Stimulated activated CD4-positive, alpha-beta T cell treated with anti-CD3 and anti-CD28 coated beads, Interleukin-12 subunit alpha, Interleukin-12 subunit beta, amount 100 ng/mL, for 48 hours (primary cell): ENCODE measurements at regions not wholly inside any gene's neighbourhood (a gene's known extent, or its start where the extent isn't known, plus 50 kb on each side); places are given as distances from the start of the nearest gene placed in this dataset.

Experiments
- DNase-seq, 3 donors: peaks; one replicate each; pipeline ENCODE4 v3.0.0-alpha.2; 2020; ENCODE audit warnings: low read depth in 2 of 3, low spot score in 1 of 3

DNA sequence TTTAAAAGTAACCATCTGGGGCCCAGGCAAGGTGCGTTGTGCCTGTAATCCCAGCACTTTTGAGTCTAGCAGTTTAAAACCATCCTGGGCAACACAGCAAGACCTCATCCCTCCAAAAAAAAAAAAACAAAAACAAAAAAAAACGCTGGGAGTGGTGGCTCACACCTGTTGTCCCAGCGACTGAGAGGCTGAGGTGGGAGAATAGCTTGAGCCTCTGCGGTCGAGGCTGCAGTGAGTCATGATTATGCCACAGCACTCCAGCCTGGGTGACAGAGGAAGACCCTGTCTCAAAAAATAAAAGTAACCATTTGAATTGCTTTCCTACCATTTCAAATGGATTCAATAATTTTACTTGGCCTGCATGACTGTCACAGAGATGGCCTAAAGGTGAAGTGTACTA lies 186.5 kb upstream of the ATP2B1 start:
- DNase-seq, result no peak

DNA sequence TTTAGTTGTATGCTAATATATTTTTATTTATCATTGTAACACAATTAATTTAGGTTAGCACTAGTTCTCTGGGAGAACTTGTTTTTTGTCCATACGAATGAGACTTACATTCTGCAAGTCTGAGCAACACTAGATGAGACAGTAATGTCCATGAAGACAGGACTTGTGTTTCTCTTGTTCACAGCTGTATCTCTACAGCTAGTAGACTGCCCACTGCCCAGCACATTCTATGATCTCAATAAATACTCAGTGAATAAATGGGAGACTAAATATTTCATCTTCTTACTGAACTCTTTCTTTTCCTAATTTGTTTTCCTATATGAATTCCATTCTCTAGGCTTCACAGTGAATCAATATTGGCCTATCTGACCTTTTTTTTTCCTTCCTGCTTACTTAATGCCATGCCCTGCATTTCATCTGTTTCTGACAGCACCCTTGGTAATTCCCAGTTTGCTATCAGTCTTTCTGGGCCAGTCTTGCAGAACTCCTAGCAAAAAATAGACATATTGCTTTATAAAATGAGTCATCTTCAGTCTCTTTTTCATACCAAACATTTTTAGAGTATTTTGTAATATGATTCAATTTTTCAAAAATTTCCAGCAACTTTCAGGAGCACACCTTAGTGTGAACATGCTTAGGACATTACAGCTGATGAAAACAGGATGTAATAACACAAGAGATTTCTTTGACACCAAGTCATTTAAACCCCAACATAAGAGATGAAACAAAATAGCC lies 185.5 kb upstream of the ATP2B1 start:
- no peak for DNase-seq

DNA sequence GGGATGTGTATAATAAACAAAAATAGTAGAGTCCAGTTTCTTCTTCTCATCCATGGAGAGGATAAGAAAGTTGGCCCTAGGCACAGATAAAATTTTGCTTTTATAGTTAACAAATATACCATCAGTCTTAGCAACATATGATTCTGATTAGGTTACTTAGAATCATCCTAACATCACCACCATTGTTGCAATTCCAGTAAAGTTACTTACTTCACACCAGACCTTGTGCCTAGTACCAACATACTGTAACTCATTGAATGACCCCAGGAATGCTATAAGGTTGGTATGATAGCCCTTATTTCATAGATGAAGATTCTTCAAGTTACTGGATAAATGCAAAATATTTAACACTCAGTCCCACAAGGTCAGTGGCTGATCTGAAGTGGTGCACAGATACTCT lies 183.8 kb upstream of the ATP2B1 start:
- DNase-seq, result no peak

DNA sequence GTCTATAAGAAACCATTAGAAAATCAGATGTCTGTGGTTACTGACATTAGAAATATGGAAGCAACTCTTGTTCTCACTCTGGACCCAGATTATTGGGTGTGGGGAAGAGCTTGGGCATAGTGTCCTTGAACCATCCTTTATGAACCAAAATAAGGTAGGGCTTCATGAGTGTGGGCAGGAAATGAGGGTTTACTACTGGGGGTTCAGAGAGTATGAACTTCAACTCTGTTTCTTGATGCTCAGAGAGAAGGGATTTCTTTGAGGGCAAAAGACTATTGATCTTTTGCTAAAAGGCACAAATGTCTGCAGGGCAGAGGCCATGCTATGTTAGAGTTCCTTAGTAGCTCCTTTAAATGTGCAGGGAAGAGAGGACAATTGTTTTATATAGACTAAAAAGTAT lies 183.3 kb upstream of the ATP2B1 start:
- DNase-seq, result no peak

DNA sequence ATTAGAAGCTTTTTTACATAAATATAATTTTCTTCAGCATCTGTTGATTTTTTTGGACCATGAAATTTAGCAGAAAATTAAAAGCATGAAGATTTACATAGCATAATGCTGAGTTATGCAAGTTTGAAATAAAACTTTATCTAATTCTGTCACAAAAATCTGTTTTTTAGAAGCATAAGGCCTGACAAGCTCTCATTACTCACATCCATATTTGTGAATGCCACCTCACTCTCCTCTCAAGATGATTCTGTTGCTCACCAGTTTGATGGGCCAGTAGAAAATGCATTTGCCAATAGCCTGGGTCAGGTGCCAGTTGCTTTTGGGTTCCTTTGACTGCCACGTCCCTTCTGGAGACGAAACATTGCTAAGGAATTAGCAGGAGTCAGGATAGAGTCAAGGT lies 181.5 kb upstream of the ATP2B1 start:
- no peak for DNase-seq

DNA sequence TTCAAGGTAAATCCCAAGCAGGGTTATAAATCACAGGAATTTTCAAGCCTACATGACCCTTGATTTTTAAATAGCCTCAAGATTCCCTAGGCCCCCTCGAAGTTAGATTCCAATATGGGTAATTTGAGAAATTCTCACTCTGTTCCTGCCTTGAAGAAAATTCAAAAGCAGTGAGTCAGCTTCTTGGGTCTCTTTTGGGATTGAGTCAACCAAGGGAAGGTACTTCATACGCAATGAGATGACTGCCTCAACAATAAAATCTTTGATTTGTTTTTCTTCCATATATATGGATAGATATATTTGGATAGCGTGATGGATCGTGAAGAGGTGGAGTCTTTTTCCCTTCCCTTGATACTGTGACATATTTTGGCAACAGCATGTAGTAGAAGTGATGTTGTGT lies 180.4 kb upstream of the ATP2B1 start:
- DNase-seq, result no peak

DNA sequence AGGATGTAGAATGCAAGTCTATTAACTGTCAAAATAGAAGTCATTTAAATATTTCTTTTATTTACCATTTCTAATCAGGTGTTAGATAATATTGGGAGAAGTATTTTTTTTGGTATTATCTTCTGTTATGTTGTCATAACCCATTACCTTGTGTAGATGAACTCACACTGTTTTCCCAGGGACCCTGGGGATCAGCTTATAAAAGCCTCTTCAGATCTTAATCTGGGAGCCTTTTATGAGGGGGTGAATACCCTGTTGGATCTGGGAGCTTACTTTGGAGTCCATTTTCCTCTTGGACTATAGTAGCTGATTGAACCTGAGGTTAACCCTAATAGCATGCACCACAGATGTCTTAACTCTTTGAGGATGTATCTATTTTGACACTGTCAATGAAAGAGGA lies 176.3 kb upstream of the ATP2B1 start:
- DNase-seq, result no peak

DNA sequence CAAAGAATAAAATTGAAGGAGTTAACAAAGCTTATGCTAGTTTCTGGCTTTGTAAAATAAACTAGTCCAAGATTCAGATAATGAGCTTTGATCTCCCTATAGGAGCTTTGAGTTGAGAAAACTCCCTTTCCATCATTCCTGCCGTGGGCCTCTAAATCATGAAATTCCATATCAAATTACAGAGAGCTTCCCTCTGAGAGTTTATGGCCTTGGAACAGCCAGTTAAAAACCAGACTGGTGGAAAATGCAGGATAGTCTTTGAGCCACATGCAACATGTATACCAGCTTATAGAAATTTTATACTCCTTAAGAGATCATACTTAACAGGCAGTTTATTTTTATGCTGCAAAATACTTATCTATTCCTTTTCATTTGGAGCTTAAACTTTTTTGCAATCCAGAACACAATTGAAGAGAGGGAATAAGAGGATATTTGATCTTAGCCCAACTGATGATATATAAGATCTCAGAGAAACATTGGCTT lies 175.8 kb upstream of the ATP2B1 start:
- DNase-seq, result no peak

DNA sequence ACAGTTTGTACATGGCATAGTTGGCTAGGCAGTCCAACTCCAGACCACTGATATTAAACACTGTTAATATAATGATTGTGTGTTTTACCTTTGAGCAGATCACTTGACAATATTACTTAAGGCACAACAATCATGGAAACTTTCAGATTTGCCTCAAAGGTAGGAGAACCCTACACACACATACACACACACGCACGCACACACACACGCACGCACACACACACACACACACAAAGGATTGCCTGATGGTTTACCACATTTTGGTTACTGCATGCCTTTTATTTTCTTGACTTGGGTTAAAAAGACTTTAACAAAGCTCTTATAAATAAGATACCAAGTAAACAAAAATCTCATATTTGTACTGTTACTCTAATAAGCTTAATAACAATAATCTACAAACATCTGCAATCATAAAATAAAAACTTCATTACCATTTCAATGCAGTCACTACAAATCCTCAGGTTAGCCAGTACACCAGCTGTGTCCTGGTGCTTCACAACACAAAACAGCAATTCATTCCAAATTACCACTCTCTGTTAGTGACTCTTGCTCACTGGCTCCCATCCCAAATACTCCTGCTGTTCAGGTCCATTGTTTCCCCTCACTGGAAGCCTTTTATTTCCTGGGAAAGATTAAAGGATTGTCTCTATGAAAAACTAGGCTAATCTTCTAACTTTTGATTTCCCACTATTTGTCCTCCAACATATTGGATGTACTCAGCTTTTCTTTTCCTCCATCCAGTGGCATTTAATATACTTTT lies 175.2 kb upstream of the ATP2B1 start:
- no peak for DNase-seq

DNA sequence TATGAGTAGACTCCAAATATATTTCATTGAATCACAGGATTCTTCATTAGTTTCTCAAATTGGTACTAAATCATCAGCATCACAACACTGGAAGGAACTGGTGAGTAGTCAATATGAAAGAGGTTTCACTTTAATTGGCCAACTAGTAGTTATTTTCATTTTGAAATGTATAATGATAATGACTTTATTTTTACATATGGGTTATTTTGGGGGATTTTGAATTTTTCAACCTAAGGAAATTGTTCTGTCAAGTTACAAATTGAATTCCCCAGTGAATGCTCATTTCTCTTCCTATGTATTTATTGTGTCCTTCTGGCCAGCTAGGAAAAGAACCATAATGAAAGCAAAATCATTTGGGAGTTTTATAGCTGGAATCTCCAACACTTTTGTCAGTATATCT lies 174.2 kb upstream of the ATP2B1 start:
- DNase-seq, result no peak

DNA sequence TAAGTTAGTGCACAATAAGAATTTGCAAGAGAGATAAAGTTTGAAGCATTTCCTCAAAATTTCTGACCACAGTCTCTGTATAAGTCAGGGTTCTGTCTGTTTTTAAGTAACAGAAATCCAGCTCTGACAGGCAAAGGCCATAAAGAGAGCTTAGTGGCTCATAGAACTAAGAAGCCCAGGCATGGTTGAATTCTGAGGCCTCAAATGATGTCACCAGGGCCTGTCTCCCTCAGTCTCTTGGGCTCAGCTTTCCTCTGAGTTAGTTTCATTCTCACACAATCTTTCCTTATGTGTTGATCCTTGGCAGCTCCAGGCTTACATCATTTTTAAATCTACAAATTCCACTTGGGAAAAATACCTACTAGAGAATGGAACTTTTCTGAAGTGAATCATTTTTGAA lies 173.4 kb upstream of the ATP2B1 start:
- DNase-seq, result no peak

DNA sequence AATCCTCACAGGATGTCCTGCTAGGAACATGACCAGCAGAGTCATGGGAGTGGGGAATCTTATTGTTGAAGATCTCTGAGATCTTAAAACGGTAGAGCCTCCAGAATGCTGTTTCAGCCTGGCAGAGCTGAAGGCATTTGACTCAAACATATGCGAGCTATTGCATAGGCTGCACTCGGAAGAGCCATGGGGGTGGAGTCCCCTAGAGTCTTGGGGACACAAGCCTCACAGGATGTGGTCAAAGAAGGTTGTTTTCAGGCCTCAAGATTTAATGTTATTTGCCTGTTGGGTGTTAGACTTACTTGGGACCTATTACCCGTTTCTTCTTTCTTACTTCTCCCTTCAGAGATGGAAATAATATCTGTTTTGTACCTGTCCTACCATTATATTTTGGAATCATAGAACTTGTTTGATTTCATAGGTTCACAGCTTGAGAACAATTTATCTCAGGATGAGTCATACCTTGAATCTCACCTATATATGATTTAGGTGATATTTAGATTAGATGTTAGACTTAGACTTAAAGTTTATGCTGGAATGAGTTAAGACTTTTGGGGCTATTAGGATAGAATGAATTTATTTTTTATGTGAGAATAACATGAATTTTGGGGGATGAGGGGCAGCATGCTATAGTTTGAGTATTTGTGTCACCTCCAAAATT lies 172.2 kb upstream of the ATP2B1 start:
- no peak for DNase-seq

DNA sequence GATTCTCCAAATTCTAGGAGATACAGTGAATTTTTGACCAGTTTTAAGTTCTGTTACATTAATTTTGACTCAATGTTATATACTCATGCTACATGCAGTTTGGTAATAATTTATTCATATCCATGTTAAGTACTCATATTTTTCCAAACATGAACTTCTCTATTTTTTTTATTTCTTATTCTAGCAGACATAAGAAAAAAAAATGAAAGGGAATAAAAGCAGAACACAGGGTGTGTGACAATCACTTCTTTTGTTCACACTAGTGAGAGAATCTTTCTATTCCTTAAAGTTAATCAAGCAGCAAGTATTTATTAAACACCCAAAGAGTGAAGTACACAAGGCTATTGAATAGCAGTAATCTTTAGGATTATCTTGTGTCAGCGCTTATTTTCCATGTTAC lies 171.1 kb upstream of the ATP2B1 start:
- DNase-seq, result no peak

DNA sequence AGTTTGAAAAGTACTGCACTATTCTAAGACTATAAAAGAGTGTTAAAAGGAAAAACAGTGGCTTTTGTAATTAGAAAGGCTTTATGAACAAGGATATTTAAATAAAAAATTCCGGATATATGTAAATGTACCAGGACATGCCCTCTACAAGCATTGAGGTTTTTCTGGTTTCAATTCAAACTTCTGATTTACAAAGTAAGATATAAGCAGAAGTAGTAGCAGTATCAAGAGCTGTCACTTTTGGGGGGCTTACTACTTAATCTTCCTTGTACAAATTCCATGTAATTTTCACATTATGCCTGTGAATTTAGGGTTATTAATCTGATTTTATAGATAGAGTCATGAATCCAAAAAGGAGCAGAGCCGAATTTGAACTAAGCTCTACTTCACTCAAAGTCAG lies 170.3 kb upstream of the ATP2B1 start:
- no peak for DNase-seq

DNA sequence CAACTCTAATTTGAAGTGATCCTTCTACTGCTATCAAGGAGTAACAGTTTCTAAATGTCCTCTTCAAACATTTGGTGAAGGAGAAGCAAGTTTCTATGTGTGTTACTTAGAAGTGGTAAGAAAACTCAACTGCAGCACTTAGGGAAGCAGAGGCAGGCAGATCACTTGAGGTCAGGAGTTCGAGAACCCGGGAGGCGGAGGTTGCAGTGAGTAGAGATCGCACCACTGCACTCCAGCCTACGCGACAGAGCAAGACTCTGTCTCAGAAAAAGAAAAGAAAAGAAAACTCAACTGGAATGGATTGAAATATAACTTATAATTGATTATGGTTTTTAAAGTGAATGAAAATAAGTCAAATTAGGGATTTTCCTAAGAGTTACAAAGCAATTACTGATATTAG lies 169.7 kb upstream of the ATP2B1 start:
- DNase-seq, result no peak

DNA sequence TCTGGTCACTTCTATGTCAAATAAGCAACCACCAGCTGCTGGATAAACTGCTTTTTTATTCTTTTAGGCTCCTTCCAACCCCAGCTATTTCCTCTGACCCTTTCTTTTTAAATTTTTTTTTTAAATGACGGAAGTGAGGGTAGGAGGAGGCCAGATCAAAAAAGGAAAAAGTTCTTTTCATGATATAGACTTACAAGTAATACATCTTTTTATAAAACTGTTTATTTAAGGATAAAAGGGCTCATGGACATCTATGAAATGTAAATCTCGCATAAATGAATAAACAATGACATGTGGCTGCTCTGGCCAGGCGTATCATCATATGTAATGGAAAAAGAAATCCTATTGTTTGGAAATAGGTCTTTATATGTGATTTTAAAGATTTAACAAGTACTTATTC lies 169.0 kb upstream of the ATP2B1 start:
- no peak for DNase-seq

DNA sequence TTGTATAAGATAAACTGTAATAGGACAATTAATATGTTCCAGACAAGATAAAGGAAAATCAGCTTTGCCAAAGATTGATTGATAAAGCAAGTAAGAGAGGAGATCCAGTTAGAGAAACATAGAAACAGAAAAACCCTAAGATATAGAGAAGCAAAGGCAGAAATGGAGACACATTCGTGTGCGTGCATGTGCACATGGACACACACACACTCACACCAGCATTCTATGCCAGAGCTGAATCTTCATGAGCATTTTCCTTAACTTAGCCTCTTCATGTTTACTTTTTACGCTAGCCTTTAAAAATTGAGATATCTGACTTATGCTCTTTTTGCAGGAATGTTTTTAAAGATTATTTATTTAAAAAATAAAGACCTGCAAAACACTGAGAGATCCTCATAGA lies 168.5 kb upstream of the ATP2B1 start:
- no peak for DNase-seq

DNA sequence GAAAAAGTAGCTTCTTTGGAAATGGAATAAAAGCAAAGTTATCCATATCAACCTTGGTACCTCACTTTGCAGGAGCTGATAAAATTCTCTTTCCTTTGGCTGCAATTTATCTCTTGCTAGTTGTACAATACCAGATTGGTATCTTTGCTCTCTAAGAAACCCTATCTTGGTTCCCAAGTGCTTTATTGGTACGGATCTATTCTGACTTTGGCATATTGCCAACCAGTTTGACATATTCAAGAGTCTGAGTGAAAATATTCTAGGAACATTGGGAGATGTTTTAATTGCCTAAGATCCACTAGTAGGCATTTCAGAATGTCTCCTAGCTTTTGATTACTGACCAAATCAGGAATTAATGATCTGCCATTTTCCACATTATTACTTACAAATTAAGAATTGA lies 167.2 kb upstream of the ATP2B1 start:
- no peak for DNase-seq

DNA sequence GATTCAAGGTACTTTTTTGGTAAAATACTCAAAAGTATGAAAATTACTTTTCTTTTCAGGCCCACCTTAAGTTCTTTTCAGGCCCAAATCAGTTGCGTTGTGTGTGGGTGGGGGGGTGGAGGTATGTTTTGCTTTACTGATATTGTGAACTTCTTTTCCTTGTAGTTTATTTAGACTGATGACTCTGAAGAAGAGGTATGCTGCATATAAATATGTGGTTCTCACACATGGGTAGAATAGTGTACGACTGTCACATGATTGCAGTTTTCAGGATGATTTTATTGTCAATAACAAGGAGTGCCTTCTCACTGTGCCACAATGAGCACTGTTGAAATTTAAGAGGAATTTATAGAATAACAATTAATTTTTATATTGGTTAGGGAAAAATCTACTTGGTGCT lies 166.6 kb upstream of the ATP2B1 start:
- DNase-seq, result no peak

DNA sequence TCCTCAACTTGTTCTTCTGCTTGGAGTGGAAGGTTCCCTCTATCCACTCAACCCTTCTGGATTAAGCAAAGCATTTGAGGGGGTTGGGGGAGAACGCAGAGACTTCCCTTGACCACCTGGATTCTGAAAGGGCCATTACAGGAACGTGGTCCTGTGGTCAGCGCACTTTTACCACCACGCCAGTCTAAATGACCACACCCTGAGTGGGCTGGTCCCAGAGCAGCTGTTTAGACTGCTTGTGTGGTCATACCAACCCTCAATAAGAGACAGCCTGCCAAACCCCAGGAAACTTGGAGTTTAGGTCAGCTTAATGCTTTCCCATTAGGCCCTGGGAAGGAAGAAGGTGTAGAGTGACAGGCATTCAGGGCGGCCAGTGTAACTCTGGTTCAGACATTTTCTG lies 165.5 kb upstream of the ATP2B1 start:
- DNase-seq, result no peak

DNA sequence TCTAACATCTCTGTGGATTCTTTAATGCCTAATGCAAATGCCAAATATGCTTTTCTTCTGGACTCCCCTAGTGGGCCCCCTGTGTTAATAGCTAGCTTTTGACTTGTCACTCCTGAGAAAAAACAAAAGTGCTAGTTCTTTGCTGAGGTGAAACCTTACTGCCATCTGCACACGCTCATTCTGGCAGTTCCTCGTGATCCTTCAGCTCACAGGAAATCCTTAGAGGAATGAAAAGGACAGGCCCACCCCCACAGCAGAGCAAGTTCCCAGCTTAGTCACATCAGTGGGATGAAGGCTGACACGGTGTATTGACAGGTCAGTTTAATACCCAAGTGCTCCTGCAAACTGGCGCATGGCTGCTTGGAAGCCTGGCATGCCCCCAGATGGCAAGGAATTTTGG lies 165.1 kb upstream of the ATP2B1 start:
- no peak for DNase-seq

DNA sequence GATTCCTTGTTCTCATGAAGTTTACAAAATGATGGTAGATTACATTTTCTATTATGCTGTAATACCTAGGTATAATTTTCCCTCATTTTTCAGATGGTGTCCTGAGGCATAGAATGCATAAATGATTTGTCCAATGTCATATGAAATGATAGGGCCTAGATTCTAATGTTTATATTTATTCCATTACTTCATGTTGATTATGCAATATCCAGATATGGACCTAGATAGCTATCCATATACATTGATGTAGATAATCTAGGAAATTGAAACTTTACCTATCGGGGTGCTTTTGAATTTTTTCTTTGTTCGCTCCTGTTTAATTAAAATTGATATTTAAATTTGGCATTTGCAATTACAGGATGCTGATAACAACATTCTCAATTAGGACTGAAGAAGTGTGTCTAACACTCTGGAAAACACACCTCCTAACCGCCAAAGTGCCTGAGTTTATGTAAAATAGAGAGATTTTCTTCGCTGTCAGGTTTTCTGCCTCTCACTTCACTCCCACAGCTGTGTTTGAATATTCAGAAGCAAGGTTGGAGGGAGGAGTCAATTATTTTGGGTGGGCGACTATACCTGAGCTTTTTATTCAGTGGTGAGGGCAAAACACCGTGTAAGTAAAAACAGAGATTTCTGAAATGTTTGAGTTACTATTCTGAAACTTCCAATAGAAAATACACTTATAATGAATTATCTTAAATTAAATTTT lies 164.4 kb upstream of the ATP2B1 start:
- no peak for DNase-seq
